GM12878 (cell line): ENCODE measurements at regions not wholly inside any gene's neighbourhood (a gene's known extent, or its start where the extent isn't known, plus 50 kb on each side); places are given as distances from the start of the nearest gene placed in this dataset.

Experiments used
- ATAC-seq: fragments of 200-7000 bp; cut with Tn5 transposase; 3 replicates; pipeline ENCODE4 v1.9.1; 2020; ENCODE audit warnings: mild to moderate bottlenecking, moderate library complexity
- BruUV-seq: library from RNA; stranded (reverse); fragments of 400-500 nt; replicated peaks from 2 replicates; lab custom pipeline; 2021; lab: Mats Ljungman, UMichigan
- CTCF ChIA-PET: fragments of 300-600 bp; sonication (Branson Sonifier 250); formaldehyde crosslinking; extraction: SDS; loops from one replicate; lab custom pipeline; 2021; ENCODE audit warnings: inconsistent platforms; lab: Yijun Ruan, JAX
- POLR2A ChIA-PET: fragments of 350-600 bp; formaldehyde crosslinking; extraction: SDS; loops from one replicate; lab custom pipeline; 2021; ENCODE audit warnings: inconsistent platforms; lab: Charles Lee
- RAD21 ChIA-PET: fragments of 300-600 bp; sonication (Branson Sonifier 250); formaldehyde crosslinking; loops from one replicate; lab custom pipeline; 2023; ENCODE audit warnings: antibody characterized with exemption; ENCODE audit not compliant: unreplicated experiment; lab: Charles Lee
- SMC1A ChIA-PET: fragments of 300-600 bp; sonication (Branson Sonifier 250); formaldehyde crosslinking; loops from one replicate; lab custom pipeline; 2023; ENCODE audit not compliant: unreplicated experiment, uncharacterized antibody; lab: Charles Lee
- DNase-seq: peaks from one replicate; pipeline ENCODE4 v3.0.0-alpha.2; 2011; ENCODE audit warnings: low read depth, low spot score
- FAIRE-seq: peaks from 3 replicates; lab custom pipeline; 2011; peaks lifted over from hg19 to GRCh38; lab: Jason Lieb, UNC
- H2AFZ ChIP-seq: 2 replicates; pipeline ENCODE4 v1.6.0; 2011; ENCODE audit warnings: low read depth, low read length, control low read depth; ENCODE audit not compliant: control insufficient read depth
- H3K27ac ChIP-seq: 2 replicates; pipeline ENCODE4 v1.5.1; 2011; ENCODE audit warnings: control low read depth; ENCODE audit not compliant: control insufficient read depth, insufficient read depth
- H3K27me3 ChIP-seq, 2 experiments: replicated peaks in 1 of 2; 2 replicates each; pipeline versions ENCODE4 v1.6.0 to v1.6.1; 2011; ENCODE audit warnings: low read length in 1 of 2; ENCODE audit not compliant: control insufficient read depth in 2 of 2, insufficient read depth in 2 of 2
- H3K36me3 ChIP-seq, 2 experiments: 2 replicates each; pipeline ENCODE4 v1.5.1; 2011; ENCODE audit warnings: low read length in 1 of 2; ENCODE audit not compliant: control insufficient read depth in 2 of 2, insufficient read depth in 2 of 2
- H3K4me1 ChIP-seq: 2 replicates; pipeline ENCODE4 v1.6.1; 2011; ENCODE audit warnings: mild to moderate bottlenecking, low read length, moderate library complexity, mixed read lengths; ENCODE audit not compliant: control insufficient read depth, insufficient read depth
- H3K4me2 ChIP-seq: 2 replicates; pipeline ENCODE4 v1.6.0; 2011; ENCODE audit warnings: control low read depth; ENCODE audit not compliant: control insufficient read depth, insufficient read depth
- H3K4me3 ChIP-seq: fragments of 200-600 bp; sonication (generic); 2 replicates; pipeline ENCODE4 v1.5.1; 2016
- H3K79me2 ChIP-seq: 2 replicates; pipeline ENCODE4 v1.6.0; 2011; ENCODE audit warnings: low read length; ENCODE audit not compliant: control insufficient read depth, insufficient read depth
- H3K9ac ChIP-seq: 2 replicates; pipeline ENCODE4 v1.8.0; 2011; ENCODE audit warnings: low read length, control low read depth, mixed read lengths; ENCODE audit not compliant: control insufficient read depth, insufficient read depth
- H3K9me3 ChIP-seq: replicated peaks from 3 replicates; pipeline ENCODE4 v1.5.1; 2011; ENCODE audit warnings: mild to moderate bottlenecking, low read length; ENCODE audit not compliant: control insufficient read depth, insufficient read depth
- H4K20me1 ChIP-seq: 2 replicates; pipeline ENCODE4 v1.6.0; 2011; ENCODE audit not compliant: control insufficient read depth, insufficient read depth
- KAT2A ChIP-seq: conservative IDR thresholded peaks from 2 replicates; pipeline ENCODE4 v1.6.1; 2011; ENCODE audit warnings: low read depth, low read length; ENCODE audit not compliant: control insufficient read depth
- SMC3 ChIP-seq: IDR thresholded peaks from 2 replicates; pipeline ENCODE4 v1.6.1; 2011; ENCODE audit warnings: low read length, improper control_type of control experiment, borderline replicate concordance
- SPI1 ChIP-seq: IDR thresholded peaks from 2 replicates; pipeline ENCODE4 v1.6.1; 2011; ENCODE audit warnings: low read depth, mild to moderate bottlenecking, low read length, moderate library complexity, borderline replicate concordance; ENCODE audit not compliant: insufficient read depth
- WGBS: methylation state at CpG from one replicate; pipeline ENCODE4 v1.1.6; 2016; ENCODE audit warnings: low lambda C conversion rate; ENCODE audit not compliant: insufficient replicate concordance, insufficient coverage; ENCODE audit errors: missing lambda C conversion rate; 5-methylcytosine and 5-hydroxymethylcytosine counted together
- in situ Hi-C: fragments of 300-500 bp; cut with MboI; formaldehyde crosslinking; loops from 9 replicates; pipeline ENCODE4 v1.14.3; 2018; ENCODE audit warnings: mixed read lengths
- intact Hi-C: fragments of 100-400 bp; cut with micrococcal nuclease; formaldehyde crosslinking; loops from one replicate; pipeline ENCODE4 v1.14.2; 2022; ENCODE audit not compliant: unreplicated experiment

DNA sequence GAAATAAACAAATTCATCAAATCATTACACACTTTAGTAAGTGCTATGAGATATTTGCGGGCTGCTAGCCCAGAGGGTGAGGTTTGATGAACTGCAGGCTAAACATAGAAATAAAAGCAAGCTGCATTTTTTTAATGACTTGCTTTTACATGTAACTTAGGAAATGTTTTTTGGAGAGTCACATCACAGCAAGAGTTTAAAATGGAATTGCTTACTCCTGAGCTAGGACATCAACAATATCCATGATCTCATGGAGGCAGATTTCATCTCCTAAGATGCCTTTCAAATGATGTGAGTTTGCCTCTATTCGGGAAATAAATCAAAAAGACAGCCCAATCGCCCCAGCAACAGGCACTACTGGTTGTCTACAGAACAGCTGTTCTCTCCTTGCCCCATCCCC, 73.4 kb upstream of the CD44 start:
- intact Hi-C loops (no loop called here), in situ Hi-C loops (no loop called here)
- H2AFZ ChIP-seq: no peak overlapping the region
- ChIA-PET RAD21 (interaction anchor here (1.3 to 2.0 kb wide), 3 partner anchors 25 to 59 kb away, joined by 4 to 6 read pairs (median 4); no protein-coding TSS in a partner anchor), CTCF (interaction anchor here (1.5 to 1.6 kb wide), 2 partner anchors 10 to 49 kb away, joined by 3 to 4 read pairs; no protein-coding TSS in a partner anchor), SMC1A (interaction anchor here (0.7 to 6.7 kb wide), 13 partner anchors 9 to 107 kb away, joined by 3 to 38 read pairs (median 5); no protein-coding TSS in a partner anchor), POLR2A (no interaction called here)
- H3K9me3 ChIP-seq: peaks cover 14% of the 10 kb centered on the region; the same call in 2 of the 3 replicates
- H3K27me3 ChIP-seq: no peaks in the 10 kb centered on the region
- no peak overlapping the region for H3K4me3 ChIP-seq
- H3K9ac ChIP-seq: no peak overlapping the region
- 0 out of 2 replicates have a peak overlapping the region, but pooled peaks have one; percentile 12 for H3K4me2 ChIP-seq
- H4K20me1 ChIP-seq: no peaks in the 10 kb centered on the region
- H3K79me2 ChIP-seq: no peaks in the 10 kb centered on the region
- no peak overlapping the region for H3K27ac ChIP-seq
- H3K36me3 ChIP-seq: no peaks in the 10 kb centered on the region
- no peak for ATAC-seq
- WGBS: 79% methylated on average over 3 of the region's 3 CpGs
- BruUV-seq: no TSS peak
- no peak for FAIRE-seq
- peaks cover 14% of the 10 kb centered on the region for H3K4me1 ChIP-seq
- no peak for TF ChIP-seq KAT2A
- no peak for DNase-seq

- Histone ChIP-seq H3K27me3 (no peaks in the 10 kb centered on the region), H2AFZ (no peak overlapping the region), H3K27ac (no peak overlapping the region), H3K4me2 (no peak overlapping the region), H3K9ac (no peak overlapping the region), H3K36me3 (no peaks in the 10 kb centered on the region), H3K4me3 (no peak overlapping the region), H4K20me1 (no peaks in the 10 kb centered on the region), H3K79me2 (no peaks in the 10 kb centered on the region), H3K4me1 (peaks cover 14% of the 10 kb centered on the region), H3K9me3 (peaks cover 15% of the 10 kb centered on the region; the same call in 2 of the 3 replicates)
- peak; percentile 19; the same call in 2 of the 3 replicates for ATAC-seq
- ChIA-PET SMC1A (interaction anchor here (0.7 to 6.7 kb wide), 12 partner anchors 9 to 171 kb away, joined by 3 to 38 read pairs (median 5); no protein-coding TSS in a partner anchor), RAD21 (interaction anchor here (1.1 to 2.0 kb wide), 6 partner anchors 15 to 60 kb away, joined by 4 to 6 read pairs (median 4); no protein-coding TSS in a partner anchor), POLR2A (no interaction called here), CTCF (interaction anchor here (1.5 kb wide), 1 partner anchor 10 kb away, joined by 3 read pairs; no protein-coding TSS in a partner anchor)
- WGBS: 38% methylated on average over 1 of the region's 1 CpG
- FAIRE-seq: no peak
- TF ChIP-seq SPI1 (peak; percentile 67; the same call in 1 of the 2 replicates), SMC3 (no peak), KAT2A (no peak)
- intact Hi-C loops: no loop called here
- in situ Hi-C loops: no loop called here
- DNase-seq: no peak
- BruUV-seq: no TSS peak
These were observed 72.9 kb upstream of the CD44 start for GRCh38 chr11:35066030-35066429.
